ENCODE measurements at regions not wholly inside any gene's neighbourhood (a gene's known extent, or its start where the extent isn't known, plus 50 kb on each side); places are given as distances from the start of the nearest gene placed in this dataset.

DNA sequence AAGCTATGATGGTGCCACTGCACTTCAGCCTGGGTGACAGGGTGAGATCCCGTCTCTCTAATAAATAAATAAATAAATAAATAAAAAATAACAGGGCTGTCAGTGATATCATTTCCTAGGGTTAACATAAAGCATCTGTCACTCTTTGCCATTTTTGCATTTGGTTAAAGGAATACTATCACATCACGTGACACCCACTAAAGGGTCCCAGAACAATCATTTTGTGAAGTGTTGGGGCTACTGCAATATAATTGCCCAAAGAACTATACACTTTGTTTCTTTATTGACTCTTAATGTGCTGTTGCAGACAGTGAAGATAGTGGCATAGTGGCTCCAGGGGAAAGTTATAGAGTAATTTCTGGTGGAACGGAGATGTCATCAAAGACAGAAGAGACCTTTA, 176.5 kb upstream of the MMS22L start (continued):
- TF ChIP-seq ZZZ3 (IDR thresholded peaks at IDR 0.05; ENCODE audit: control insufficient read depth, insufficient read length, low read depth): no peak

DNA sequence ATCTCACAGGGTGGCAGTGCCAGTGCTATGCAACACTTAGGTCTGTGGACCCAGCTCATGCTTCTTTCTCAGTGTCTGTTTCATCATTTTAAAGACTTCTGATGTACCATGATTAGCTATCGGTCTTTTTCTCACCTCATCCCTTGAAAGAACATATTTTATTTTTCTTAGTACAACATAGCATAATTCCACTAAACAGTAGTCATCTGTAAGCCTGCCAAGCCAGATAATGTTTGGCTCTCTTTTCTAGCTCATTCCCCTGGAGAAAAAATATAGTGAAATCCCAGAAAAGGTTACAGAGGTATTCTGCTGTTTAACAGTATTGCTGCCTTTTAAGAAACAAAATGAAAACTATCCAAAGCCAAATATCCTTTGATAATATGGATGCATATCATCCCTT, 177.0 kb upstream of the MMS22L start:
- BruUV-seq (replicated peaks): no TSS peak
- WGBS (ENCODE audit: insufficient coverage, insufficient replicate concordance, low lambda C conversion rate, missing lambda C conversion rate): 29% methylated on average over 1 of the region's 1 CpG
- no peak overlapping the region for H3K4me2 ChIP-seq (ENCODE audit: control insufficient read depth, insufficient read depth)
- H3K9ac ChIP-seq (ENCODE audit: control insufficient read depth, insufficient read depth, low read length): no peak overlapping the region
- no peak for FAIRE-seq
- H3K36me3 ChIP-seq (ENCODE audit: control insufficient read depth in 2 of 2, insufficient read depth in 2 of 2, low read length in 1 of 2): no peaks in the 10 kb centered on the region
- no peak for ATAC-seq
- intact Hi-C loops (cut with micrococcal nuclease; ENCODE audit: unreplicated experiment) (no loop called here), in situ Hi-C loops (cut with MboI) (no loop called here)
- POLR2A ChIA-PET: interaction anchor here (0.6 kb wide), 1 partner anchor 468 kb away, joined by 3 read pairs; no protein-coding TSS in a partner anchor
- H3K27ac ChIP-seq (ENCODE audit: control insufficient read depth, insufficient read depth): no peak overlapping the region
- no peaks in the 10 kb centered on the region for H3K79me2 ChIP-seq (ENCODE audit: control insufficient read depth, insufficient read depth, low read length)
- H3K4me1 ChIP-seq (ENCODE audit: control insufficient read depth, insufficient read depth, low read length): no peaks in the 10 kb centered on the region
- TF ChIP-seq, protein P1, sequence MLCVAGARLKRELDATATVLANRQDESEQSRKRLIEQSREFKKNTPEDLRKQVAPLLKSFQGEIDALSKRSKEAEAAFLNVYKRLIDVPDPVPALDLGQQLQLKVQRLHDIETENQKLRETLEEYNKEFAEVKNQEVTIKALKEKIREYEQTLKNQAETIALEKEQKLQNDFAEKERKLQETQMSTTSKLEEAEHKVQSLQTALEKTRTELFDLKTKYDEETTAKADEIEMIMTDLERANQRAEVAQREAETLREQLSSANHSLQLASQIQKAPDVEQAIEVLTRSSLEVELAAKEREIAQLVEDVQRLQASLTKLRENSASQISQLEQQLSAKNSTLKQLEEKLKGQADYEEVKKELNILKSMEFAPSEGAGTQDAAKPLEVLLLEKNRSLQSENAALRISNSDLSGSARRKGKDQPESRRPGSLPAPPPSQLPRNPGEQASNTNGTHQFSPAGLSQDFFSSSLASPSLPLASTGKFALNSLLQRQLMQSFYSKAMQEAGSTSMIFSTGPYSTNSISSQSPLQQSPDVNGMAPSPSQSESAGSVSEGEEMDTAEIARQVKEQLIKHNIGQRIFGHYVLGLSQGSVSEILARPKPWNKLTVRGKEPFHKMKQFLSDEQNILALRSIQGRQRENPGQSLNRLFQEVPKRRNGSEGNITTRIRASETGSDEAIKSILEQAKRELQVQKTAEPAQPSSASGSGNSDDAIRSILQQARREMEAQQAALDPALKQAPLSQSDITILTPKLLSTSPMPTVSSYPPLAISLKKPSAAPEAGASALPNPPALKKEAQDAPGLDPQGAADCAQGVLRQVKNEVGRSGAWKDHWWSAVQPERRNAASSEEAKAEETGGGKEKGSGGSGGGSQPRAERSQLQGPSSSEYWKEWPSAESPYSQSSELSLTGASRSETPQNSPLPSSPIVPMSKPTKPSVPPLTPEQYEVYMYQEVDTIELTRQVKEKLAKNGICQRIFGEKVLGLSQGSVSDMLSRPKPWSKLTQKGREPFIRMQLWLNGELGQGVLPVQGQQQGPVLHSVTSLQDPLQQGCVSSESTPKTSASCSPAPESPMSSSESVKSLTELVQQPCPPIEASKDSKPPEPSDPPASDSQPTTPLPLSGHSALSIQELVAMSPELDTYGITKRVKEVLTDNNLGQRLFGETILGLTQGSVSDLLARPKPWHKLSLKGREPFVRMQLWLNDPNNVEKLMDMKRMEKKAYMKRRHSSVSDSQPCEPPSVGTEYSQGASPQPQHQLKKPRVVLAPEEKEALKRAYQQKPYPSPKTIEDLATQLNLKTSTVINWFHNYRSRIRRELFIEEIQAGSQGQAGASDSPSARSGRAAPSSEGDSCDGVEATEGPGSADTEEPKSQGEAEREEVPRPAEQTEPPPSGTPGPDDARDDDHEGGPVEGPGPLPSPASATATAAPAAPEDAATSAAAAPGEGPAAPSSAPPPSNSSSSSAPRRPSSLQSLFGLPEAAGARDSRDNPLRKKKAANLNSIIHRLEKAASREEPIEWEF (IDR thresholded peaks at IDR 0.05; ENCODE audit: insufficient replicate concordance, low read depth, low read length): no peak
- no peak for TF ChIP-seq NR2C2 (IDR thresholded peaks at IDR 0.05; ENCODE audit: borderline replicate concordance, control insufficient read depth, insufficient read length, low read depth)
- TF ChIP-seq, protein P2, sequence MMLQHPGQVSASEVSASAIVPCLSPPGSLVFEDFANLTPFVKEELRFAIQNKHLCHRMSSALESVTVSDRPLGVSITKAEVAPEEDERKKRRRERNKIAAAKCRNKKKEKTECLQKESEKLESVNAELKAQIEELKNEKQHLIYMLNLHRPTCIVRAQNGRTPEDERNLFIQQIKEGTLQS (IDR thresholded peaks at IDR 0.05; ENCODE audit: borderline replicate concordance, extremely low read depth, low read depth, low read length): no peak
- no peak for TF ChIP-seq HDAC6 (IDR thresholded peaks at IDR 0.05; ENCODE audit: unreplicated experiment)
- TF ChIP-seq SPI1 (IDR thresholded peaks at IDR 0.05; ENCODE audit: borderline replicate concordance, insufficient read depth, low read depth, low read length): no peak
- TF ChIP-seq CBFB (IDR thresholded peaks at IDR 0.05; ENCODE audit: low read depth): no peak
- CTCF ChIA-PET: no interaction called here
- no peaks in the 10 kb centered on the region for H4K20me1 ChIP-seq (ENCODE audit: control insufficient read depth, insufficient read depth)
- RAD21 ChIA-PET (ENCODE audit: unreplicated experiment): no interaction called here
- DNase-seq (ENCODE audit: low read depth, low spot score): no peak
- no peak overlapping the region for H2AFZ ChIP-seq (ENCODE audit: control insufficient read depth, low read depth, low read length)
- SMC1A ChIA-PET (ENCODE audit: uncharacterized antibody, unreplicated experiment): interaction anchor here (1.2 kb wide), 1 partner anchor 10 kb away, joined by 3 read pairs; no protein-coding TSS in a partner anchor
- H3K9me3 ChIP-seq (replicated peaks; ENCODE audit: control insufficient read depth, insufficient read depth, low read length): no peaks in the 10 kb centered on the region
- H3K27me3 ChIP-seq (replicated peaks in 1 of 2; ENCODE audit: control insufficient read depth in 2 of 2, insufficient read depth in 2 of 2, low read length in 1 of 2): no peaks in the 10 kb centered on the region
- H3K4me3 ChIP-seq: no peak overlapping the region

Data from GM12878 (cell line).